KMS-11 (cell line): ENCODE measurements at regions not wholly inside any gene's neighbourhood (a gene's known extent, or its start where the extent isn't known, plus 50 kb on each side); places are given as distances from the start of the nearest gene placed in this dataset.

ENCODE experiments used
- H2AFZ ChIP-seq: fragments of 200-600 bp; sonication (generic); 2 replicates; pipeline ENCODE4 v1.6.1; 2016; ENCODE audit warnings: antibody characterized with exemption, mixed run types, low read depth
- H3K27ac ChIP-seq: fragments of 200-600 bp; sonication (generic); 2 replicates; pipeline ENCODE4 v1.6.1; 2016; ENCODE audit warnings: mild to moderate bottlenecking, mixed run types
- H3K27me3 ChIP-seq: fragments of 200-600 bp; sonication (generic); 2 replicates; pipeline ENCODE4 v1.6.1; 2017; ENCODE audit warnings: mild to moderate bottlenecking, low read depth, mixed run types, moderate library complexity; ENCODE audit not compliant: insufficient read depth
- H3K36me3 ChIP-seq: fragments of 200-600 bp; sonication (generic); 2 replicates; pipeline ENCODE4 v1.6.1; 2017; ENCODE audit warnings: mild to moderate bottlenecking, mixed run types; ENCODE audit not compliant: insufficient read depth
- H3K4me1 ChIP-seq: fragments of 200-600 bp; sonication (generic); 2 replicates; pipeline ENCODE4 v1.6.1; 2016; ENCODE audit warnings: mild to moderate bottlenecking, low read depth, mixed run types; ENCODE audit not compliant: poor library complexity, severe bottlenecking
- H3K4me2 ChIP-seq: fragments of 200-600 bp; sonication (generic); 2 replicates; pipeline ENCODE4 v1.7.0; 2016; ENCODE audit warnings: mild to moderate bottlenecking, mixed run types
- H3K4me3 ChIP-seq: fragments of 200-600 bp; sonication (generic); IDR thresholded peaks from 2 replicates; pipeline ENCODE4 v1.6.1; 2017; ENCODE audit warnings: low read depth, low read length, mixed read lengths; ENCODE audit not compliant: insufficient read depth
- H3K79me2 ChIP-seq: fragments of 200-600 bp; sonication (generic); 2 replicates; pipeline ENCODE4 v1.6.1; 2016; ENCODE audit warnings: low read depth, mixed run types; ENCODE audit not compliant: insufficient read depth
- H3K9ac ChIP-seq: fragments of 200-600 bp; sonication (generic); 2 replicates; pipeline ENCODE4 v1.6.1; 2016; ENCODE audit warnings: mild to moderate bottlenecking, mixed run types
- H4K20me1 ChIP-seq: fragments of 200-600 bp; sonication (generic); 2 replicates; pipeline ENCODE4 v1.6.1; 2016; ENCODE audit warnings: mild to moderate bottlenecking, mixed run types; ENCODE audit not compliant: insufficient read depth
- CTCF ChIP-seq: fragments of 200-600 bp; sonication (generic); conservative IDR thresholded peaks from 2 replicates; pipeline ENCODE4 v1.6.1; 2017; ENCODE audit warnings: low read depth, mild to moderate bottlenecking, antibody characterized with exemption, low read length, moderate library complexity, mixed read lengths

GRCh38 chr3:107082527-107082926, 294.7 kb upstream of the CCDC54 start:
- Histone ChIP-seq H4K20me1 (no peaks in the 10 kb centered on the region), H3K4me2 (no peak overlapping the region), H3K36me3 (no peaks in the 10 kb centered on the region), H3K9ac (no peak overlapping the region), H3K27me3 (no peaks in the 10 kb centered on the region), H3K4me1 (no peaks in the 10 kb centered on the region), H3K79me2 (no peaks in the 10 kb centered on the region), H2AFZ (no peak overlapping the region), H3K27ac (no peak overlapping the region), H3K4me3 (no peak overlapping the region)
- TF ChIP-seq CTCF, result no peak

GRCh38 chr3:107085261-107085660, 292.0 kb upstream of the CCDC54 start:
- H3K4me2 ChIP-seq, result no peak overlapping the region
- no peaks in the 10 kb centered on the region for H3K27me3 ChIP-seq
- no peaks in the 10 kb centered on the region for H3K36me3 ChIP-seq
- H3K9ac ChIP-seq, result no peak overlapping the region
- no peak overlapping the region for H3K4me3 ChIP-seq
- no peaks in the 10 kb centered on the region for H4K20me1 ChIP-seq
- no peak for TF ChIP-seq CTCF
- no peak overlapping the region for H2AFZ ChIP-seq
- no peaks in the 10 kb centered on the region for H3K79me2 ChIP-seq
- no peak overlapping the region for H3K27ac ChIP-seq
- no peaks in the 10 kb centered on the region for H3K4me1 ChIP-seq

GRCh38 chr3:107092121-107092520, 285.1 kb upstream of the CCDC54 start:
- no peak for TF ChIP-seq CTCF
- H3K9ac ChIP-seq, result no peak overlapping the region

GRCh38 chr3:107098864-107099263, 278.4 kb upstream of the CCDC54 start:
- no peaks in the 10 kb centered on the region for H3K4me1 ChIP-seq

More at GRCh38 chr3:107092121-107092520, 285.1 kb upstream of the CCDC54 start:
- H3K36me3 ChIP-seq, result no peaks in the 10 kb centered on the region
- no peaks in the 10 kb centered on the region for H3K27me3 ChIP-seq
- no peak overlapping the region for H3K4me2 ChIP-seq
- no peaks in the 10 kb centered on the region for H3K79me2 ChIP-seq
- no peaks in the 10 kb centered on the region for H4K20me1 ChIP-seq
- H3K27ac ChIP-seq, result no peak overlapping the region
- no peak overlapping the region for H2AFZ ChIP-seq
- no peaks in the 10 kb centered on the region for H3K4me1 ChIP-seq
- H3K4me3 ChIP-seq, result no peak overlapping the region

More at GRCh38 chr3:107098864-107099263, 278.4 kb upstream of the CCDC54 start:
- Histone ChIP-seq H2AFZ (no peak overlapping the region), H3K9ac (no peak overlapping the region), H3K36me3 (no peaks in the 10 kb centered on the region), H3K4me3 (no peak overlapping the region), H3K27ac (no peak overlapping the region), H4K20me1 (no peaks in the 10 kb centered on the region), H3K4me2 (no peak overlapping the region), H3K27me3 (no peaks in the 10 kb centered on the region), H3K79me2 (no peaks in the 10 kb centered on the region)
- TF ChIP-seq CTCF, result no peak
